GM12873 (cell line): ENCODE measurements at regions not wholly inside any gene's neighbourhood (a gene's known extent, or its start where the extent isn't known, plus 50 kb on each side); places are given as distances from the start of the nearest gene placed in this dataset.

Source experiments
- CTCF ChIP-seq: IDR thresholded peaks from 2 replicates; pipeline ENCODE4 v1.5.1; 2012; ENCODE audit warnings: low read depth, mild to moderate bottlenecking, moderate library complexity, low read length, control low read depth; ENCODE audit not compliant: insufficient read depth; ENCODE audit errors: missing control alignments

GRCh38 chr18:73240899-73241298 lies 373.1 kb upstream of the NETO1 start:
- no peak for TF ChIP-seq CTCF

GRCh38 chr18:73235921-73236320 lies 368.1 kb upstream of the NETO1 start:
- no peak for TF ChIP-seq CTCF

GRCh38 chr18:73235491-73235890 lies 367.7 kb upstream of the NETO1 start:
- no peak for TF ChIP-seq CTCF

- TF ChIP-seq CTCF = no peak
Measured at GRCh38 chr18:73232933-73233332, 365.1 kb upstream of the NETO1 start.

GRCh38 chr18:73220663-73221062 lies 352.9 kb upstream of the NETO1 start:
- TF ChIP-seq CTCF = no peak

GRCh38 chr18:73218293-73218692 lies 350.5 kb upstream of the NETO1 start:
- TF ChIP-seq CTCF = no peak

- TF ChIP-seq CTCF = no peak
Measured at GRCh38 chr18:73214970-73215369, 347.2 kb upstream of the NETO1 start.
